GM12875 (cell line): ENCODE measurements at regions not wholly inside any gene's neighbourhood (a gene's known extent, or its start where the extent isn't known, plus 50 kb on each side); places are given as distances from the start of the nearest gene placed in this dataset.
"Not testable (repeated sequence)": the region's sequence is repeated elsewhere in the genome, so short reads cannot be mapped to it uniquely, and the experiment has no call there.

Source experiments
- H3K4me3 ChIP-seq: one replicate; pipeline ENCODE4 v1.5.1; 2011; ENCODE audit warnings: low read depth, low read length, control low read depth
- CTCF ChIP-seq: IDR thresholded peaks from 2 replicates; pipeline ENCODE4 v1.5.1; 2011; ENCODE audit warnings: low read depth, mild to moderate bottlenecking, control low read depth, inconsistent platforms, low read length, moderate library complexity, borderline replicate concordance; ENCODE audit not compliant: insufficient read depth

- no peak for TF ChIP-seq CTCF
- no peak overlapping the region for H3K4me3 ChIP-seq
Observed at GRCh38 chr20:40895182-40895581, 133.4 kb upstream of the TOP1 start.

DNA sequence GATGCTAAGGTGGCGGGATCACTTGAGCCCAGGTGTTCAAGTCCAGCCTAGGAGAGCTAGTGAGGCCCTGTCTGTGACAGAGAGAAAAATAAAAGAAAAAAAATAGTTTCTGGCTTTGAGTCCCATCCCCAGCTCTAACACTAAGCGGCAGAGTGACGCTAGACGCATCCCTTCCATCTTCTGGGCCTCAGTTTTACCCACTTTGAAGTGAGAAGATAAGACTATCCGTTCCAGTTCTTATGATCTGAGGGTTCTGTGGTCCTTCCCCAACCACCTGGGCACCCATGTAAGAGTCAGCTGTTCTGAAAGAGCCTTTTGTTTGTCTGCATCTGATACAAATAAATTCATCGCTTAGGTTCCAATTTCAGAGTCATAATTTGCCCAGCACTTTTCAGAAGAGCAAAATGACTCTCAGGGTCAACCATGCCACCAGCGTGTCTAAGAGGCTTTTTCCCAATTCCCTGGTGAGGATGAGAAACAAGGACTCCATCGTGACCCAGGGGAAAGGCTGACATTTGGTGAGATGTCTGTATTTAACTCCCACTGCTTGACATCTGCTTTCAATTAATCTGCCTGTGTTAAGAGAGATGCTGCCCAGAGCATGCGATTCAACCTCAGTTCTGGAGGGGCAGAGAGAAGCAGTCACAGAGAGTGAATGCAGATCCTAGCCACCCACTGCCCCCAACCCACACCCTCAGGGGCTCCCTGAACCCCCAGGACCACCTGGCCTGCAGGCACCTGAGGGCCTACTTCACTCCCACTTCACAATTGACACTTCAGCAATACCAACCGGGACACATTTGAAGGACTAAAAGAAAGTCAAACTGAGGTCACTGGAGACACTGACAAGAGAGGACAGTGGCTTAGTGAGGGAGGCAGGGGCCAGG is 131.6 kb upstream of the TOP1 start:
- no peak overlapping the region for H3K4me3 ChIP-seq
- TF ChIP-seq CTCF: no peak

- TF ChIP-seq CTCF: no peak
- no peak overlapping the region for H3K4me3 ChIP-seq
Observed at GRCh38 chr20:40899344-40899743, 129.3 kb upstream of the TOP1 start.

- no peak overlapping the region for H3K4me3 ChIP-seq
- no peak for TF ChIP-seq CTCF
Observed at GRCh38 chr20:40900666-40901215, 127.9 kb upstream of the TOP1 start.

DNA sequence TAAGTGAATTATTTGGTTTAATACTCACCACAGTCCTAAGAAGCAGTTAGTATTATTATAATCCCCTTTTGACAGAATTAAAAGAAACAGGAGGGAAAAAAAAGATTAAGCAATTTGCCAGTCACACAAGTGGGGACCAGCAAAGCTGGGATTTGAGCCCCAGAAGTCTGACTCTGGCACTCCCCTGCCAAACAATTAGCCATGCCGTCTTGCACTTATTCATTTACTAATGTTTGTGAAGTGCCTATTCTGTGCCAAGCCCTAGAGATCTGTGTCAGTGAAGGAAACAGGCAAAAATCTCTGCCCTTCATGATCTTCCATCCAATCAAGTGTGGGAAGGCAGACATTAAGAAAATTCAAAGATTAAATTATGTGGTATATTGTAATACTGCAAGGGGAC is 126.0 kb upstream of the TOP1 start:
- H3K4me3 ChIP-seq: no peak overlapping the region
- no peak for TF ChIP-seq CTCF

- no peak overlapping the region for H3K4me3 ChIP-seq
- TF ChIP-seq CTCF: no peak
Observed at GRCh38 chr20:40908309-40908708, 120.3 kb upstream of the TOP1 start.

DNA sequence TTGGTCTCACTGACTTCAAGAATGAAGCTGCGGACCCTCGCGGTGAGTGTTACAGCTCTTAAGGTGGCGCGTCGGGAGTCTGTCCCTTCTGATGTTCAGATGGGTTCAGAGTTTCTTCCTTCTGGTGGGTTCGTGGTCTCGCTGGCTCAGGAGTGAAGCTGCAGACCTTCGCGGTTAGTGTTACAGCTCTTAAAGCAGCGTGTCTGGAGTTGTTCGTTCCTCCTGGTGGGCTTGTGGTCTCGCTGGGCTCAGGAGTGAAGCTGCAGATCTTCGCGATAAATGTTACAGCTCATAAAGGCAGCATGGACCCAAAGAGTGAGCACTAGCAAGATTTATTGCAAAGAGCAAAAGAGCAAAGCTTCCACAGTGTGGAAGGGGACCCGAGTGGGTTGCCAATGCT is 119.1 kb upstream of the TOP1 start:
- H3K4me3 ChIP-seq: not testable (repeated sequence)

DNA sequence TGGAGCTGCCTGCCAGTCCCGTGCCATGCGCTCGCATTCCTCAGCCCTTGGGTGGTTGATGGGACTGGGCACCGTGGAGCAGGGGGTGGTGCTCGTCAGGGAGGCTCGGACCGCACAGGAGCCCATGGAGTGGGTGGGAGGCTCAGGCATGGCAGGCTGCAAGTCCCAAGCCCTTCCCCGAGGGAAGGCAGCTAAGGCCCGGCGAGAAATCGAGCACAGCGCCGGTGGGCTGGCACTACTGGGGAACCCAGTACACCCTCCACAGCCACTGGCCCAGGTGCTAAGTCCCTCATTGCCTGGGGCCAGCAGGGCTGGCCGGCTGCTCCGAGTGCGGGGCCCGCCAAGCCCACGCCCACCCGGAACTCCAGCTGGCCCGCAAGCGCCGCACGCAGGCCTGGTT is 118.2 kb upstream of the TOP1 start:
- H3K4me3 ChIP-seq: not testable (repeated sequence)

DNA sequence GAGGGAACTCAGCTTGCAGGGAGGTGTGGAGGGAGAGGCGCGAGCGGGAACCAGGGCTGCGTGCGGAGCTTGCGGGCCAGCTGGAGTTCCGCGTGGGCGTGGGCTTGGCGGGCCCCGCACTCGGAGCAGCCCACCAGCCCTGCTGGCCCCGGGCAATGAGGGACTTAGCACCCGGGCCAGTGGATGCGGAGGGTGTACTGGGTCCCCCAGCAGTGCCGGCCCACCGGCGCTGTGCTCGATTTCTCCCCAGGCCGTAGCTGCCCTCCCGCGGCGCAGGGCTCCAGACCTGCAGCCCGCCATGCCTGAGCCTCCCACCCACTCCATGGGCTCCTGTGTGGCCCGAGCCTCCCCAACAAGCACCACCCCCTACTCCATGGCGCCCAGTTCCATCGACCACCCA is 117.5 kb upstream of the TOP1 start:
- not testable (repeated sequence) for H3K4me3 ChIP-seq
